HepG2 (cell line): ENCODE measurements at regions not wholly inside any gene's neighbourhood (a gene's known extent, or its start where the extent isn't known, plus 50 kb on each side); places are given as distances from the start of the nearest gene placed in this dataset.

Experiments
- BCL6 ChIP-seq: IDR thresholded peaks from 2 replicates; pipeline ENCODE4 v1.6.1; 2016; ENCODE audit warnings: missing genetic modification reagents, missing compliant biosample characterization
- GATAD2A ChIP-seq: IDR thresholded peaks from 2 replicates; pipeline ENCODE4 v1.6.1; 2016
- HOXA3 ChIP-seq: sonication (generic); formaldehyde crosslinking; IDR thresholded peaks from 2 replicates; pipeline ENCODE4 v1.5.0; 2020; ENCODE audit warnings: missing genetic modification reagents
- KAT7 ChIP-seq: IDR thresholded peaks from 2 replicates; pipeline ENCODE4 v1.6.1; 2018; ENCODE audit warnings: borderline replicate concordance, missing compliant biosample characterization
- MEIS2 ChIP-seq: sonication (generic); formaldehyde crosslinking; IDR thresholded peaks from 2 replicates; pipeline ENCODE4 v1.9.0; 2021; ENCODE audit warnings: mild to moderate bottlenecking, missing genetic modification reagents
- MYNN ChIP-seq: sonication (generic); formaldehyde crosslinking; IDR thresholded peaks from 2 replicates; pipeline ENCODE4 v1.4.0; 2020; ENCODE audit warnings: mild to moderate bottlenecking, low read depth, missing genetic modification reagents
- REPIN1 ChIP-seq: sonication (generic); formaldehyde crosslinking; IDR thresholded peaks from 2 replicates; pipeline ENCODE4 v1.8.0; 2022; ENCODE audit warnings: missing genetic modification reagents, low read depth, mild to moderate bottlenecking, borderline replicate concordance
- SOX6 ChIP-seq, 2 experiments: fragments of 450-650 bp in 1 of 2; sonication (generic) in 1 of 2; formaldehyde crosslinking in 1 of 2; IDR thresholded peaks; 2 replicates each; pipeline versions ENCODE4 v1.4.0 to v1.6.1; 2017 to 2020; ENCODE audit warnings: antibody characterized with exemption in 1 of 2, mild to moderate bottlenecking in 1 of 2, missing genetic modification reagents in 1 of 2
- ZBTB7A ChIP-seq: sonication (generic); formaldehyde crosslinking; IDR thresholded peaks from 2 replicates; pipeline ENCODE4 v1.8.0; 2022; ENCODE audit warnings: mild to moderate bottlenecking, missing genetic modification reagents
- ZNF20 ChIP-seq: sonication (generic); formaldehyde crosslinking; IDR thresholded peaks from 2 replicates; pipeline ENCODE4 v1.4.0; 2020; ENCODE audit warnings: mild to moderate bottlenecking, moderate library complexity, missing genetic modification reagents
- ZNF274 ChIP-seq: sonication (generic); formaldehyde crosslinking; IDR thresholded peaks from 2 replicates; pipeline ENCODE4 v1.5.1; 2020; ENCODE audit warnings: mild to moderate bottlenecking, missing genetic modification reagents
- ZNF33A ChIP-seq: sonication (generic); formaldehyde crosslinking; IDR thresholded peaks from 2 replicates; pipeline ENCODE4 v1.5.1; 2020; ENCODE audit warnings: missing genetic modification reagents, mild to moderate bottlenecking, moderate library complexity, borderline replicate concordance
- ZNF546 ChIP-seq: sonication (generic); formaldehyde crosslinking; conservative IDR thresholded peaks from 2 replicates; pipeline ENCODE4 v1.8.1; 2023; ENCODE audit warnings: mild to moderate bottlenecking, missing genetic modification reagents
- ZNF776 ChIP-seq: sonication (generic); formaldehyde crosslinking; IDR thresholded peaks from 2 replicates; pipeline ENCODE4 v1.4.0; 2020; ENCODE audit warnings: mild to moderate bottlenecking, missing genetic modification reagents
- ZNF83 ChIP-seq: sonication (generic); formaldehyde crosslinking; IDR thresholded peaks from 2 replicates; pipeline ENCODE4 v1.4.0; 2020; ENCODE audit warnings: missing genetic modification reagents, mild to moderate bottlenecking, borderline replicate concordance
- ZNF850 ChIP-seq: sonication (generic); formaldehyde crosslinking; conservative IDR thresholded peaks from 2 replicates; pipeline ENCODE4 v1.9.0; 2021; ENCODE audit warnings: mild to moderate bottlenecking, missing genetic modification reagents
- ZSCAN21 ChIP-seq: sonication (generic); formaldehyde crosslinking; IDR thresholded peaks from 2 replicates; pipeline ENCODE4 v1.8.0; 2022; ENCODE audit warnings: mild to moderate bottlenecking, missing genetic modification reagents, moderate library complexity, borderline replicate concordance
- TF ChIP-seq, protein P1 (sequence below): sonication (generic); formaldehyde crosslinking; IDR thresholded peaks from 2 replicates; pipeline ENCODE4 v1.5.0; 2020; ENCODE audit warnings: mild to moderate bottlenecking, low read depth, missing genetic modification reagents, borderline replicate concordance
- TF ChIP-seq, protein P2 (sequence below): sonication (generic); formaldehyde crosslinking; IDR thresholded peaks from 2 replicates; pipeline ENCODE4 v1.5.1; 2020; ENCODE audit warnings: mild to moderate bottlenecking, missing genetic modification reagents, borderline replicate concordance
- TF ChIP-seq, protein P3 (sequence below), 2 experiments: sonication (generic) in 1 of 2; formaldehyde crosslinking in 1 of 2; IDR thresholded peaks; 2 replicates each; pipeline versions ENCODE4 v1.4.0 to v1.6.1; 2016 to 2020; ENCODE audit warnings: borderline replicate concordance in 1 of 2, low read depth in 1 of 2, mild to moderate bottlenecking in 1 of 2, missing genetic modification reagents in 1 of 2
- TF ChIP-seq, protein P4 (sequence below): sonication (generic); formaldehyde crosslinking; IDR thresholded peaks from 2 replicates; pipeline ENCODE4 v1.4.0; 2020; ENCODE audit warnings: missing genetic modification reagents

DNA sequence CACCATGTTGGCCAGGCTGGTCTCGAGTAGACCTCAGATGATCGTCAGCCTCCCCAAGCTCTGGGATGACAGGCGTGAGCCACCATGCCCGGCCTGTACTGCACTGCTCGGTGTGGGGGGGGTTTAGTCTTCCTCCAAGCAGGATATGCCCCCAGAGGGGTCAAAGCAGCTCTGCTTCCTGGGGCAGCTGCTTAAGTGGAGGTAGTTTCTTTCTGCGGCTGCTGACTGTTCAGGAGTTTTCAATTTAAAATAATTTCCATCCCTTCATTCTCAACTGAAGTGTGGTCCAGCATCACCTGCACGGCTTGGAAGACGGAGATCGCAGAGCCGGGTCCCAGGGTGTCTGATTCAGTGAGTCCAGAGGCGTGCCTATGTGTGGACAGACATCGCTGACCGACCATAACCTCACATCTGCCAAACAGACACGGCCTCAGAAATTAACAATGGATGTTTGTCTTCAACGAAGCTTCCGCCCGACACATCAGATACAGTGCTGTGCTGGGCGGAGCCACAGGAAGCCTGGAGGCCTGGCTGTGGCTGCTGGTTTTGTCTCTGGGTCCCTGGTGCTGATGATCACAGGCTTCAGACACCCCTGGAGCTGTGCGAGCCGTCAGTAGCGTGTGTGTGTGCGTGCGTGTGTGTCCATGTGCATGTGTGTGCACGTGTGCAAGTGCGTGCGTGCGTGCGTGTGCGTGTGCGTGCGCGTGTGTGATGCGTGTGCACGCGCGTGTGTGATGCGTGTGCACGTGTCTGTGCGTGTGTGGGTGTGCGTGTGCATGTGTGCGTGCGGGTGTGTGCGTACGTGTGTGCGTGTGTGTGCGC lies 226.5 kb upstream of the PITRM1 start (continued):
- no peak for TF ChIP-seq ZNF274 (CRISPR knock-in tag)
- TF ChIP-seq REPIN1 (CRISPR knock-in tag) = no peak
- TF ChIP-seq, protein P1, sequence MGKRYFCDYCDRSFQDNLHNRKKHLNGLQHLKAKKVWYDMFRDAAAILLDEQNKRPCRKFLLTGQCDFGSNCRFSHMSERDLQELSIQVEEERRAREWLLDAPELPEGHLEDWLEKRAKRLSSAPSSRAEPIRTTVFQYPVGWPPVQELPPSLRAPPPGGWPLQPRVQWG = no peak
- TF ChIP-seq ZNF546 = no peak
- TF ChIP-seq ZSCAN21 (CRISPR knock-in tag) = peak; percentile 39; the same call in 1 of the 2 replicates
- TF ChIP-seq HOXA3 (CRISPR knock-in tag) = peak; percentile 21; the same call in 1 of the 2 replicates
- TF ChIP-seq ZNF20 (CRISPR knock-in tag) = no peak
- TF ChIP-seq ZNF850 (CRISPR knock-in tag) = no peak
- no peak for TF ChIP-seq MEIS2
- TF ChIP-seq ZNF83 (CRISPR knock-in tag) = 0 out of 2 replicates have a peak, but pooled peaks have one; percentile 17
- no peak for TF ChIP-seq ZNF776 (CRISPR knock-in tag)
- 0 out of 2 replicates have a peak, but pooled peaks have one; percentile 15 for TF ChIP-seq BCL6
- TF ChIP-seq, protein P2, sequence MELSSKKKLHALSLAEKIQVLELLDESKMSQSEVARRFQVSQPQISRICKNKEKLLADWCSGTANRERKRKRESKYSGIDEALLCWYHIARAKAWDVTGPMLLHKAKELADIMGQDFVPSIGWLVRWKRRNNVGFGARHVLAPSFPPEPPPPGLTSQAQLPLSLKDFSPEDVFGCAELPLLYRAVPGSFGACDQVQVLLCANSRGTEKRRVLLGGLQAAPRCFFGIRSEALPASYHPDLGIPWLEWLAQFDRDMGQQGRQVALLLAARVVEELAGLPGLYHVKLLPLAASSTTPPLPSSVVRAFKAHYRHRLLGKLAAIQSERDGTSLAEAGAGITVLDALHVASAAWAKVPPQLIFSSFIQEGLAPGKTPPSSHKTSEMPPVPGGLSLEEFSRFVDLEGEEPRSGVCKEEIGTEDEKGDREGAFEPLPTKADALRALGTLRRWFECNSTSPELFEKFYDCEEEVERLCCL = no peak
- TF ChIP-seq ZBTB7A (CRISPR knock-in tag) = no peak
- TF ChIP-seq, protein P3, sequence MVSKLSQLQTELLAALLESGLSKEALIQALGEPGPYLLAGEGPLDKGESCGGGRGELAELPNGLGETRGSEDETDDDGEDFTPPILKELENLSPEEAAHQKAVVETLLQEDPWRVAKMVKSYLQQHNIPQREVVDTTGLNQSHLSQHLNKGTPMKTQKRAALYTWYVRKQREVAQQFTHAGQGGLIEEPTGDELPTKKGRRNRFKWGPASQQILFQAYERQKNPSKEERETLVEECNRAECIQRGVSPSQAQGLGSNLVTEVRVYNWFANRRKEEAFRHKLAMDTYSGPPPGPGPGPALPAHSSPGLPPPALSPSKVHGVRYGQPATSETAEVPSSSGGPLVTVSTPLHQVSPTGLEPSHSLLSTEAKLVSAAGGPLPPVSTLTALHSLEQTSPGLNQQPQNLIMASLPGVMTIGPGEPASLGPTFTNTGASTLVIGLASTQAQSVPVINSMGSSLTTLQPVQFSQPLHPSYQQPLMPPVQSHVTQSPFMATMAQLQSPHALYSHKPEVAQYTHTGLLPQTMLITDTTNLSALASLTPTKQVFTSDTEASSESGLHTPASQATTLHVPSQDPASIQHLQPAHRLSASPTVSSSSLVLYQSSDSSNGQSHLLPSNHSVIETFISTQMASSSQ (IDR thresholded peaks at IDR 0.05; ENCODE audit: low read depth) = no peak
- TF ChIP-seq, protein P3 (CRISPR knock-in tag; IDR thresholded peaks at IDR 0.05; ENCODE audit: borderline replicate concordance) = no peak
- no peak for TF ChIP-seq KAT7 (CRISPR knock-in tag)
- TF ChIP-seq SOX6 (IDR thresholded peaks at IDR 0.05) = no peak
- TF ChIP-seq SOX6 (CRISPR knock-in tag; IDR thresholded peaks at IDR 0.05) = peak; percentile 85
- TF ChIP-seq GATAD2A (CRISPR knock-in tag) = 0 out of 2 replicates have a peak, but pooled peaks have one; percentile 17
- no peak for TF ChIP-seq MYNN (CRISPR knock-in tag)
- TF ChIP-seq, protein P4, sequence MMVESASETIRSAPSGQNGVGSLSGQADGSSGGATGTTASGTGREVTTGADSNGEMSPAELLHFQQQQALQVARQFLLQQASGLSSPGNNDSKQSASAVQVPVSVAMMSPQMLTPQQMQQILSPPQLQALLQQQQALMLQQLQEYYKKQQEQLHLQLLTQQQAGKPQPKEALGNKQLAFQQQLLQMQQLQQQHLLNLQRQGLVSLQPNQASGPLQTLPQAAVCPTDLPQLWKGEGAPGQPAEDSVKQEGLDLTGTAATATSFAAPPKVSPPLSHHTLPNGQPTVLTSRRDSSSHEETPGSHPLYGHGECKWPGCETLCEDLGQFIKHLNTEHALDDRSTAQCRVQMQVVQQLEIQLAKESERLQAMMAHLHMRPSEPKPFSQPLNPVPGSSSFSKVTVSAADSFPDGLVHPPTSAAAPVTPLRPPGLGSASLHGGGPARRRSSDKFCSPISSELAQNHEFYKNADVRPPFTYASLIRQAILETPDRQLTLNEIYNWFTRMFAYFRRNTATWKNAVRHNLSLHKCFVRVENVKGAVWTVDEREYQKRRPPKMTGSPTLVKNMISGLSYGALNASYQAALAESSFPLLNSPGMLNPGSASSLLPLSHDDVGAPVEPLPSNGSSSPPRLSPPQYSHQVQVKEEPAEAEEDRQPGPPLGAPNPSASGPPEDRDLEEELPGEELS = peak; percentile 53; the same call in 1 of the 2 replicates
- TF ChIP-seq ZNF33A (CRISPR knock-in tag) = no peak
